Hepatocyte (in vitro differentiated cells): ENCODE measurements at regions not wholly inside any gene's neighbourhood (a gene's known extent, or its start where the extent isn't known, plus 50 kb on each side); places are given as distances from the start of the nearest gene placed in this dataset.

Experiments
- CTCF ChIP-seq: fragments of 200-600 bp; sonication (generic); IDR thresholded peaks from 2 replicates; pipeline ENCODE4 v1.5.1; 2016; ENCODE audit warnings: antibody characterized with exemption, mild to moderate bottlenecking; ENCODE audit not compliant: poor library complexity
- EZH2 ChIP-seq: fragments of 200-600 bp; sonication (generic); IDR thresholded peaks from 2 replicates; pipeline ENCODE4 v1.6.1; 2016; ENCODE audit warnings: antibody characterized with exemption, mild to moderate bottlenecking, borderline replicate concordance
- EZH2phosphoT487 ChIP-seq: fragments of 200-600 bp; sonication (generic); IDR thresholded peaks from one replicate; pipeline ENCODE4 v1.6.1; 2018; ENCODE audit warnings: antibody characterized with exemption, mild to moderate bottlenecking, low read depth, moderate library complexity; ENCODE audit not compliant: unreplicated experiment, severe bottlenecking

DNA sequence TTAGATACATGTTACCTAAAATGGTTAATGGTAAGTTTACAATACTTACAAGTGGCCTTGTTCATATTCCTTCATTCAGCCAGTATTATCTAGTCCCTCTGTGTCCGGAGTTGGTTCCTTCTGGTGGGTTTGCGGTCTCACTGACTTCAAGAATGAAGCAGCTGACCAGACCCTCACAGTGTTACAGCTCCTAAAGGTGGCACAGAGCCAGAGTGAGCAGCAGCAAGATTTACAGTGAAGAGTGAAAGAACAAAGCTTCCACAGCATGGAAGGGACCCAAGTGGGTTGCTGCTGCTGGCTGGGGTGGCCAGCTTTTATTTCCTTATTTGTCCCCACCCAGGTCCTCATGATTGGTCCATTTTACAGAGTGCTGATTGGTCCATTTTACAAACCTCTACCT lies 916.8 kb downstream of the MCTP2 start:
- TF ChIP-seq CTCF (no peak), EZH2 (no peak), EZH2phosphoT487 (no peak)
